ENCODE measurements at regions not wholly inside any gene's neighbourhood (a gene's known extent, or its start where the extent isn't known, plus 50 kb on each side); places are given as distances from the start of the nearest gene placed in this dataset.

DNA sequence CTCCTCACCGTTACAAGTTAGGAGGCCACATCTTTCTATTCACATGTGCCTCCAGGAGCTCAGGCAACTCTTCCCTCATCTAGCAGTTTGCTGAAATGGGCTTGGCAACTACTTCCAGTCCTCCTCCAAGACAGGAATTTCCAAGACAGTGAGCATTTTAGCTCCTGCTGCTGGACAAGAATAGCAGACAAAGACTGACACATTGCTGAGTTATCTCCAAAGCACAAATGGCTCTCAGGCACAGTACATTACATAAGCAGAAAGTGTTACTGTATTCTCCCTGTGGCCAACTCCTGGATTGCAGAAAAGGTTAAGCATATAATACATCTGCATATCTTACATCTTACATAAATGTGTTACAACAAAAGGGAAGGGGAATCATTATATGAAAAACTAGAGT is 83.2 kb upstream of the POU2AF2 start:
- TF ChIP-seq, protein P1, sequence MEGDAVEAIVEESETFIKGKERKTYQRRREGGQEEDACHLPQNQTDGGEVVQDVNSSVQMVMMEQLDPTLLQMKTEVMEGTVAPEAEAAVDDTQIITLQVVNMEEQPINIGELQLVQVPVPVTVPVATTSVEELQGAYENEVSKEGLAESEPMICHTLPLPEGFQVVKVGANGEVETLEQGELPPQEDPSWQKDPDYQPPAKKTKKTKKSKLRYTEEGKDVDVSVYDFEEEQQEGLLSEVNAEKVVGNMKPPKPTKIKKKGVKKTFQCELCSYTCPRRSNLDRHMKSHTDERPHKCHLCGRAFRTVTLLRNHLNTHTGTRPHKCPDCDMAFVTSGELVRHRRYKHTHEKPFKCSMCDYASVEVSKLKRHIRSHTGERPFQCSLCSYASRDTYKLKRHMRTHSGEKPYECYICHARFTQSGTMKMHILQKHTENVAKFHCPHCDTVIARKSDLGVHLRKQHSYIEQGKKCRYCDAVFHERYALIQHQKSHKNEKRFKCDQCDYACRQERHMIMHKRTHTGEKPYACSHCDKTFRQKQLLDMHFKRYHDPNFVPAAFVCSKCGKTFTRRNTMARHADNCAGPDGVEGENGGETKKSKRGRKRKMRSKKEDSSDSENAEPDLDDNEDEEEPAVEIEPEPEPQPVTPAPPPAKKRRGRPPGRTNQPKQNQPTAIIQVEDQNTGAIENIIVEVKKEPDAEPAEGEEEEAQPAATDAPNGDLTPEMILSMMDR (IDR thresholded peaks at IDR 0.05): no peak
- TF ChIP-seq POLR2A (IDR thresholded peaks at IDR 0.05): no peak

Data from testis (tissue), 2 donors.